ENCODE measurements at regions not wholly inside any gene's neighbourhood (a gene's known extent, or its start where the extent isn't known, plus 50 kb on each side); places are given as distances from the start of the nearest gene placed in this dataset.
"Not testable (repeated sequence)": the region's sequence is repeated elsewhere in the genome, so short reads cannot be mapped to it uniquely, and the experiment has no call there.

DNA sequence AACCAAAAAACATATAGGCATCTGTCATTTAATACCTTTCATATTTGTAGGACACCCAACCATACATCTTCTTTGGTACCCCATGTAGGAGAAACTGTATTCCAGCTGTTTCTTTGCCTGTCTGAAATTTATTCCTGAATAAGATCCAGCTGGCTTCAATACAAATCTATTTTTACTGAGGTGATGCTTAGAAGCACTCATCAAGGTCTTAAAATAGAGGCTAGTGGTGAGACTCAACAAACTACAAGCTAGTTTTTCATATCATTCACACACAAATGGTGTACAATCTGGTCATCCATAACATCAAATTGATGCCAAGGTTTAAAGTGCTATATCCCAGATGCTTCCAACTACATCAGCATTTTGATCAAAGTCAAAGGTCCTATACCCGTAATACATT is 1071.3 kb upstream of the MIR17HG start:
- Histone ChIP-seq H3K4me3 (replicated peaks in 1 of 2; ENCODE audit: low read depth in 1 of 2, low read length in 2 of 2) (no peak overlapping the region), H3K9me2 (ENCODE audit: insufficient read depth) (no peaks in the 10 kb centered on the region), H3K27ac (ENCODE audit: low read depth, low read length) (no peak overlapping the region), H3K9me3 (ENCODE audit: control insufficient read depth in 1 of 2, insufficient read depth in 1 of 2, low read depth in 1 of 2, low read length in 2 of 2) (peaks cover 0 to 3% of the 10 kb centered on the region in 2 experiments; a peak in 1 of 4 replicates), H4K20me1 (ENCODE audit: insufficient read depth) (no peaks in the 10 kb centered on the region), H3K4me1 (ENCODE audit: control insufficient read depth in 1 of 2, insufficient read depth in 2 of 2, low read length in 2 of 2) (no peaks in the 10 kb centered on the region), H3K27me3 (ENCODE audit: insufficient read depth, low read length) (no peaks in the 10 kb centered on the region), H3K4me2 (ENCODE audit: low read length) (no peak overlapping the region), H3K9ac (ENCODE audit: low read length) (no peak overlapping the region), H3K36me3 (ENCODE audit: control insufficient read depth in 1 of 2, insufficient read depth in 2 of 2, low read length in 2 of 2) (no peaks in the 10 kb centered on the region), H3K79me2 (ENCODE audit: insufficient read depth, low read length) (no peaks in the 10 kb centered on the region), H2AFZ (ENCODE audit: low read depth, low read length, poor library complexity, severe bottlenecking) (no peak overlapping the region)
- TF ChIP-seq ZFX (IDR thresholded peaks at IDR 0.05) (no peak), CBX3 (IDR thresholded peaks at IDR 0.05; ENCODE audit: low read depth) (no peak), YY1 (IDR thresholded peaks at IDR 0.05; ENCODE audit: extremely low read depth, insufficient replicate concordance, low read depth, low read length) (no peak), ATF3 (IDR thresholded peaks at IDR 0.05) (no peak), EGR1 (IDR thresholded peaks at IDR 0.05; ENCODE audit: low read depth) (no peak), CTCF (IDR thresholded peaks at IDR 0.05 in 2 of 3, conservative IDR thresholded peaks at IDR 0.05 in 1 of 3; ENCODE audit: borderline replicate concordance in 1 of 3, insufficient read depth in 1 of 3, low read depth in 2 of 3, low read length in 2 of 3) (no peak), CEBPB (IDR thresholded peaks at IDR 0.05; ENCODE audit: low read depth) (no peak), JUND (IDR thresholded peaks at IDR 0.05) (no peak)
- no TSS peak for BruUV-seq (replicated peaks)
- RAD21 ChIA-PET (ENCODE audit: low non-redundant PET in 1 of 2, low total read pairs in 2 of 2, uncharacterized antibody in 2 of 2, unreplicated experiment in 2 of 2): no interaction called here
- no peak for ATAC-seq
- intact Hi-C loops (cut with micrococcal nuclease): no loop called here
- POLR2A ChIA-PET: no interaction called here
- no peak for DNase-seq (ENCODE audit: low read depth, low spot score)
- CTCF ChIA-PET: no interaction called here

GRCh38 chr13:90278231-90278630 is 1069.3 kb upstream of the MIR17HG start:
- H3K79me2 ChIP-seq (ENCODE audit: insufficient read depth, low read length); H3K36me3 ChIP-seq (ENCODE audit: control insufficient read depth in 1 of 2, insufficient read depth in 2 of 2, low read length in 2 of 2); H3K4me1 ChIP-seq (ENCODE audit: control insufficient read depth in 1 of 2, insufficient read depth in 2 of 2, low read length in 2 of 2); H3K9me2 ChIP-seq (ENCODE audit: insufficient read depth); CTCF ChIA-PET; ATAC-seq; H2AFZ ChIP-seq (ENCODE audit: low read depth, low read length, poor library complexity, severe bottlenecking); H3K4me3 ChIP-seq (replicated peaks in 1 of 2; ENCODE audit: low read depth in 1 of 2, low read length in 2 of 2); POLR2A ChIA-PET; H3K9ac ChIP-seq (ENCODE audit: low read length); H3K4me2 ChIP-seq (ENCODE audit: low read length); intact Hi-C loops (cut with micrococcal nuclease); RAD21 ChIA-PET (ENCODE audit: low non-redundant PET in 1 of 2, low total read pairs in 2 of 2, uncharacterized antibody in 2 of 2, unreplicated experiment in 2 of 2); H3K27ac ChIP-seq (ENCODE audit: low read depth, low read length); H3K27me3 ChIP-seq (ENCODE audit: insufficient read depth, low read length); H4K20me1 ChIP-seq (ENCODE audit: insufficient read depth); H3K9me3 ChIP-seq (ENCODE audit: control insufficient read depth in 1 of 2, insufficient read depth in 1 of 2, low read depth in 1 of 2, low read length in 2 of 2); BruUV-seq (replicated peaks); DNase-seq (ENCODE audit: low read depth, low spot score): not testable (repeated sequence)

Measured in HCT116 (cell line).